ENCODE measurements at regions not wholly inside any gene's neighbourhood (a gene's known extent, or its start where the extent isn't known, plus 50 kb on each side); places are given as distances from the start of the nearest gene placed in this dataset.

DNA sequence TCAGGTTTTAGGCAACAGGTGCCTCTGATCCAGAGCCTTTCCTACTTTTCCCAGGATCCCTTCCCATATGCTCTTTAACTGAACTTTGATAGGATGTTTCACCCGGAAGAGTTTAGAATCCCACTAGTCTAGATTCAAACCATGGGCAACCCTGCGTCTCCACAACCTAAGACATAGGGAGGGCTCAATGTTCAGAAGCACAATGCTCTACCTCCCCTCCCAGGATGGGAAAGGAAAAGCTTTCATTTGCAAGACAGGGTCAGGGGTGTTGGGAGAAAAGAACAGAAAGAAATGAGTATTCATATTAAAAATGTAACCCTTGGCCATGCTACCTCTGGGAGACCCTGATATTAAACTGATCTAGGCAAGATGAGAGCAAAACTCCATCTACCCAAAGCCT, 230.4 kb downstream of the MREG start:
- no peak for TF ChIP-seq POLR2A (IDR thresholded peaks at IDR 0.05)
- no peak for TF ChIP-seq CTCF (IDR thresholded peaks at IDR 0.05)

All from right lobe of liver (tissue), 4 donors.